ENCODE measurements at regions not wholly inside any gene's neighbourhood (a gene's known extent, or its start where the extent isn't known, plus 50 kb on each side); places are given as distances from the start of the nearest gene placed in this dataset.
"Not testable (repeated sequence)": the region's sequence is repeated elsewhere in the genome, so short reads cannot be mapped to it uniquely, and the experiment has no call there.

DNA sequence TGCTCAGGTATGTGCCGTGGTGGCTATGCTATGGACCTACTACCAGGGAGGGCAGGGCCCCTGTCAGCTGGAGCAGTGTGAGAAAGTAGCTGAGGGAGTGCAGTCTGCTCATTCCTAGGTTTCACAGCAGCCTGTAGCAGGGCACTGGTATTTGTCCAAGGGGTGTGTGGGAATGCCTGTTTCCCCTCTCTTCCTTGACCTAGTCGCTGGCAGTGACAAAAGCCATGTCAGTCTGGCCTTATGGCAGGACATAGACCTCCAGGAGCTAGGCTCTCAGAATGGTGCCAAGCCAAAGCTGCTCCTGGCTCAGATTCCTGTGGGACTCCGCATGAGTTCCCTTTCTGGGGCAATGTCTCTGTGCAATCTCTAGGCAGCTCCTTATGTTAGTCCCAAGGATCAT lies 253.9 kb upstream of the TYRP1 start:
- DNase-seq (ENCODE audit: extremely low read depth, low read depth): no peak
- TF ChIP-seq, protein P1, sequence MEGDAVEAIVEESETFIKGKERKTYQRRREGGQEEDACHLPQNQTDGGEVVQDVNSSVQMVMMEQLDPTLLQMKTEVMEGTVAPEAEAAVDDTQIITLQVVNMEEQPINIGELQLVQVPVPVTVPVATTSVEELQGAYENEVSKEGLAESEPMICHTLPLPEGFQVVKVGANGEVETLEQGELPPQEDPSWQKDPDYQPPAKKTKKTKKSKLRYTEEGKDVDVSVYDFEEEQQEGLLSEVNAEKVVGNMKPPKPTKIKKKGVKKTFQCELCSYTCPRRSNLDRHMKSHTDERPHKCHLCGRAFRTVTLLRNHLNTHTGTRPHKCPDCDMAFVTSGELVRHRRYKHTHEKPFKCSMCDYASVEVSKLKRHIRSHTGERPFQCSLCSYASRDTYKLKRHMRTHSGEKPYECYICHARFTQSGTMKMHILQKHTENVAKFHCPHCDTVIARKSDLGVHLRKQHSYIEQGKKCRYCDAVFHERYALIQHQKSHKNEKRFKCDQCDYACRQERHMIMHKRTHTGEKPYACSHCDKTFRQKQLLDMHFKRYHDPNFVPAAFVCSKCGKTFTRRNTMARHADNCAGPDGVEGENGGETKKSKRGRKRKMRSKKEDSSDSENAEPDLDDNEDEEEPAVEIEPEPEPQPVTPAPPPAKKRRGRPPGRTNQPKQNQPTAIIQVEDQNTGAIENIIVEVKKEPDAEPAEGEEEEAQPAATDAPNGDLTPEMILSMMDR (IDR thresholded peaks at IDR 0.05; ENCODE audit: low read depth, low read length): no peak

DNA sequence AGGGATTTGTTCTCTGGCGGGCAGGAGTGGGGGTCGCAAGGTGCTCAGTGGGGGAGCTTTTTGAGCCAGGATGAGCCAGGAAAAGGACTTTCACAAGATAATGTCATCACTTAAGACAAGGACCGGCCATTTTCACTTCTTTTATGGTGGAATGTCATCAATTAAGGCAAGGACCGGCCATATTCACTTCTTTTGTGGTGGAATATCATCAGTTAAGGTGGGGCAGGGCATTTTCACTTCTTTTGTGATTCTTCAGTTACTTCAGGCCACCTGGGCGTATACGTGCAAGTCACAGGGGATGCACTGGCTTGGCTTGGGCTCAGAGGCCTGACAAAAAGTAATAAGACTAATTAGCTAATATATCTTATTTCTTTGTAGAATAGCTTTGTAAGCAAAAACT lies 252.1 kb upstream of the TYRP1 start:
- not testable (repeated sequence) for DNase-seq (ENCODE audit: extremely low read depth, low read depth)

DNA sequence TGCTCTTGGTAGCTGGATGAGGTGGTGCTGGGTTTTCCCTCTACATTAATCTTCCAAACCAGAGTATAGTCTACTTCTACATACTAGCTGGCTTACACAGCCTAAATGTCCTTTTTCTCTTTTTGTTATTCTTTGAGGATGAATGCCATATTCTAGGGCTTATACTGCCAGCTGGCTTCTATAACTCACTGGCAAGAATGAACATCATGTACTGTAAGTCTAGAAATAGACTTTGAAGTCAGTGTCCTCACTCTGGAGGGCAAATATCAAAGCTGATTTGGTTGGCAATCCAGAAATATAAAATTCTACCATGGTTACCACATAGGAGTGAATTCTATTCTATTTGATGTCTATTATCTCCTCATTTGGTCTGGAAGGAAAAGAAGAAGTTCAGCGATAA lies 251.7 kb upstream of the TYRP1 start:
- TF ChIP-seq, protein P1 (IDR thresholded peaks at IDR 0.05; ENCODE audit: low read depth, low read length): no peak
- DNase-seq (ENCODE audit: extremely low read depth, low read depth): no peak

DNA sequence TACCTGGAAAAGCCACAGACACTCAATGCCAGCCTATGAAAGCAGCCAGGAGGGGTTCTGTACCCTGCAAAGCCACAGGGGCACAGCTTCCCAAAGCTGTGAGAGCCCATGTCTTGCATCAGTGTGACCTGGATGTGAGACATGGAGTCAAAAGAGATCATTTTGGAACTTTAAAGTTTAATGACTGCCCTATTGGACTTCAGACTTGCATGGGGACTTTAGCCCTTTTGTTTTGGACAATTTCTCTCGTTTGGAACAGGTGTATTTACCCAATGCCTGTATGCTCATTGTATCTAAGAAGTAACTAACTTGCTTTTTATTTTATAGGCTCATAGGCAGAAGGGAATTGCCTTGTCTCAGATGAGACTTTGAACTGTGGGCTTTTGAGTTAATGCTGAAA lies 244.9 kb upstream of the TYRP1 start:
- no peak for DNase-seq (ENCODE audit: extremely low read depth, low read depth)
- TF ChIP-seq, protein P1 (IDR thresholded peaks at IDR 0.05; ENCODE audit: low read depth, low read length): no peak

DNA sequence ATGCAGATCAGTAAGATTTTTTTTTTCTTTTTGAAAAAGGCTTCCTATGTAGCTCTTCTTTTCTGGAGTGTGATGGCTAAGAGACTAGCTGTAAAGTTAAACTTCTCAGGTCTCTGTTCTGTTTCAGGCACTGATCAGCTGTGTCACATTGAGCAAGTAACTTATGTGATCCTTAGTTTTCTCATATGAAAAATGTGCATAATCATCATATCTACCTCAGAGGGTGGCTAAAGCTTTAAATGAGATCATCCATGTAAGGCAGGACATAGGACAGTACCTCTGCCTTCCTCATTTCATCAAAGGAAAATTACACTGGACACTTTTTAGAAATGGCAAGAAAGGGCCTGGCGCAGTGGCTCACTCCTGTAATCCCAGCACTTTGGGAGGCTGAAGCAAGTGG lies 235.9 kb upstream of the TYRP1 start:
- TF ChIP-seq, protein P1 (IDR thresholded peaks at IDR 0.05; ENCODE audit: low read depth, low read length): no peak
- no peak for DNase-seq (ENCODE audit: extremely low read depth, low read depth)

DNA sequence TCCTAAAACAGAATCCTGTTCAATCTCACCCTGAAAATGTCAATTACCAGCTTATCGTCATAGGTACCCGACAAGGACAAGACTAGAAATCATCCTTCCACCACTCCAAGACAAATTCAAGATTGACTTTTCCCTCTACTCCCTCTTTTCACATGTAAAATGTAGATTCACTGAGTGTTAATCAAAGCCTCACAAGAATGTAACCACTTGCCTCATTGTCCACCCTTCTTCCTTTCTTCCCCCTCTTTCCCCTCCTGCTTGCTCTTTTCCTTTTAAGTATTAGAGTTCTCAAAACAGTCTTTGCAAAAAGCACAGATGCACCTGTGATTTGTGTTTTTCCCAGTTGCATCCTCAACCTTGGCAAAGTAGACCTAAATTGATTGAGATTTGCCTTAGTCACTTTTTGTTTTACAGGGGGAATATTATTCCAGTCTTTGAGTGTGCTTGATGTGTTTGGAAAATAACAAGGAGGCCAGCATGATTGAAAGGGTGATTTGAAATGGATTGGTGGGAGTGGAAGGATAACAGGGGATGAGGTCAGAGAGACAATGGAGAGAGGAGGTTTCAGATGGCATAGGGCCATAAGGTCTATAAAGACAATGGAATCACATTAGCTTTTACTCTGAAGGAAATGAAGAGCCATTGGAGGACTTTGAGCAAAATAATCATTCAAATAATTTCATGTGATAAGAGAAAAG lies 231.3 kb upstream of the TYRP1 start:
- no peak for DNase-seq (ENCODE audit: extremely low read depth, low read depth)
- TF ChIP-seq, protein P1 (IDR thresholded peaks at IDR 0.05; ENCODE audit: low read depth, low read length): no peak

DNA sequence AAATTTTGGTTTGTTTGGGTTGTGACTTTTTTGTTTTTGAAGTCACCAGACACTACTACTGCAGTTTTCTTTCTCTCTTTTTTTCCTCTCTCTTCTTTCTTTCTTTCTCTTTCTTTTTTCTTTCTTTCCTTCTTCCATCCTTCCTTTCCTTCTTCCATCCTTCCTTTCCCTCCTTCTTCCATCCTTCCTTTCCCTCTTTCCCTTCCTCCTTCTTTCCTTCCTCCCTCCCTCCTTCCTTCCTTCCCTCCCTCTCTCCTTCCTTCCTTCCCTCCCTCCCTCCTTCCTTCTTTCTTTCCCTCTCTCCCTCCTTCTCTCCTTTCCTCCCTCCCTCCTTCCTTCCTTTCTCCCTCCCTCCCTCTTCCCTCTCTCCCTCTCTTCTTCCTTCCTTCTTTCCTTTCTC lies 230.3 kb upstream of the TYRP1 start:
- no peak for DNase-seq (ENCODE audit: extremely low read depth, low read depth)
- TF ChIP-seq, protein P1 (IDR thresholded peaks at IDR 0.05; ENCODE audit: low read depth, low read length): no peak

DNA sequence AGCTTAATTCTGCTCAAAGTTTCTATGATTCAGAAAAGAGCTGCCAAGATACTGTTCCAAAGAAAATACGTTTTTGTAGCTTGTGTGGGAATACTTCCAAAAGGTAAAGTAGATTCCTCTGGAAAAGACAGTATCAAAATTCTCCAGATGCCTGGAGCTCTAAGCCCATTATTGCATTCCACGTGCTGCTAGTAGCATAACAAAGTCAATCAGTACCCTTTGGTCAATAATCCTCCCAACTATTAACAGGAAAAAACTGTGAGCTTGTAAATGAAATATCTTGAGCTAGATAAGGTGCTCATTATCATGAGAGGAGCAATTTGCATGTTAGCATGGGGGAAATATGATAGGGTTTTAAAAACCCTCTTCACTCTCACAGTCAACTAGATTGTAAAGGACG lies 229.5 kb upstream of the TYRP1 start:
- no peak for DNase-seq (ENCODE audit: extremely low read depth, low read depth)

More for the DNA sequence above, 229.5 kb upstream of the TYRP1 start:
- TF ChIP-seq, protein P1 (IDR thresholded peaks at IDR 0.05; ENCODE audit: low read depth, low read length): no peak

Measured in AG09319 (cell line).